GM18873 (cell line): ENCODE measurements at regions not wholly inside any gene's neighbourhood (a gene's known extent, or its start where the extent isn't known, plus 50 kb on each side); places are given as distances from the start of the nearest gene placed in this dataset.

Experiments used
- ATAC-seq: cut with Tn5 transposase; IDR thresholded peaks from one replicate; pipeline ENCODE4 v1.9.1; 2021; ENCODE audit warnings: mild to moderate bottlenecking, moderate library complexity, moderate number of reproducible peaks; ENCODE audit not compliant: unreplicated experiment, low FRiP score

DNA sequence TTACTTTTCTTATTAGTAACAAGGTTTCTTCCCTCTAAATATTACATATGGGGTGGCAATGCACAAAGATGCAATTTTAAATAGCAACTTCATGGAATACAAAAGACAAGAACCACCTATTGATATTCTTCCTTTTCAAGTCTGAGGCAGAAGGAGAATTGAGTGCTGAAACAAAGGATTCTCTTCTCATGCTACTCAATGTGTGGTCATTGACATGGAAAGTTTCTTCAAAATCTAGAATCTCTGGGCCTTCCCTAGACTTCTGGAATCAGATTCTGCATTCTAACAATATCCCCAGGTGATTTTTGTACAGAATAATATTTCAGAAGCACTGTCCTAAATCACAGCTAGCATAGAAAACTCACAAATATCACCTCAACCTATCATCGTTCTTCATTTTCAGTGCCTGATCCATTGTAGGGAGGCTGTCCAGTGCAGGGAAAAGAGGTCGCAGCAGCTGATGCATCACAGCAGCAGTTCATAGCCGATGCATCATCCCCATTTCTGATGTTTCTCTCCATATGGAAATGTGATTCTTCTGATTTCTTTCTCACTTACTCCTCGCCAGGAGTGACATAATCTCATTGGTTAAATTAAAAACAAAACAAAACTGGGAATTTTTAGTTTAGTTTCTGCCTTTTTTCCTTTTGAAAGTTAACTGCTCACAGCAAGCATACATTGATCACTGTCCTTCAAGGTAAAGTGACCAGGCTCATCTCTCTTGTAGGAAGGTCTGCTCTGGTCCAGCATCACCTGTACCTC is 139.5 kb upstream of the FAM83B start:
- ATAC-seq = no peak

DNA sequence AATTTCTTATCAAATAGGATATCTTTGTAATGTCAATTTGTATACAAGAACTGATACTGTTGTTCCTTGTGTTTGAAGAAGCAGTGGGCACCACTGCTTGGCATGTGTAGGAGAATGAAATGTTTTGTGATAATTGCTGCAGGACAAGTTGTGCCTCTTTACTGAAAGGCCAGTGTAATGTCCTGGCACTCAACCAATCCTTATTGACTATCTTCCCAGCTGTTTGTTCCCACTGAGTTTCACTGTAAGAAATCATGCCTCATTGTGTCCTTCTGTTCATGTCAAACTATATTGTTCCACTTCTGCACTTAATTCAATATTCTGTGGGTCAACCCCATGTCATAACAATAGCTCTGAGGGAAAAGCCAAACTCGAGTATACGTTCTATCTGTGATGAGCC is 136.1 kb upstream of the FAM83B start:
- no peak for ATAC-seq

DNA sequence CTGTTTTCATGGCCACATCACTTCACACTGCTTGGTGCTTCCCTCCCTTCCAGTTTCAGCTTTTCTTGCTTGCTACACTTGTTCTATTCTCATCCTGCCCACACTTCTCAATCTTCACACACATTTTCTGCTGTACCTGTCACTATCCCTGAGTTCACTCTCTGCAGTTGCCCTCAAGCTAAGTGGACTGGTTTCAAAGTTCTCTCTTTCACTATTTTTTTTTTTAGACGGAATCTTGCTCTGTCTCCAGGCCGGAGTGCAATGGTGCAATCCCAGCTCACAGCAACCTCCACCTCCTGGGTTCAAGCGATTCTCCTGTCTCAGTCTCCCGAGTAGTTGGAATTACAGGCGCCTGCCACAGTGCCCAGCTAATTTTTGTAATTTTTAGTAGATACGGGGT is 130.6 kb upstream of the FAM83B start:
- ATAC-seq = no peak

GRCh38 chr6:54716877-54717276 is 129.7 kb upstream of the FAM83B start:
- no peak for ATAC-seq

DNA sequence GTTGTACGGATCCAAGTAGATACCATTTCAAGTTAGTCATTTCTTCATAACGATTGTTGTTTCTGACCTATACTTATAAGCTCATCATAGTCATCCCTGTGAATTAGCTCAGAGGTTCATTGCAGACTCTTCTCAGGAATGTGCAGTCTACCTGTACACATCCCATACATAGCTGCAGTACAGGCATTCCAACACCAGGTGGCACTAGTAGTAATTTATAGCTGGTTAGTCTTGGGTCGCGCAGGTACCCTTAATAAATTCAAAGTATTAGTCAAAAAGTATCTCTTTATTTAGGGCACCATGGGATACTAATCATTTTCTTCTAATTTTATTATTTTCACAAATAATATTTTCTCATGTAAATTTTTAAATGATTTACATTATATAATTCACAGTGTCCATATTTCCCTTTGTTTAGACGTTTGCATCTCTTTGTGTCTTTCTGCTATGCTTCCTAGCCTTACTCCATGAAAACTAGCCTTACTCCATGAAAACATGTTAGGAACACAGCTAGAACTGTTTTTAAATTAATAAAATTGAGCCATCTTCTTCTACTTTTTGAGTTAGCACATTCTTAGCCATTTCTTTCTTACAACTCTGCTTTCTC is 128.6 kb upstream of the FAM83B start:
- no peak for ATAC-seq

GRCh38 chr6:54718541-54719023 is 128.0 kb upstream of the FAM83B start:
- ATAC-seq = no peak

DNA sequence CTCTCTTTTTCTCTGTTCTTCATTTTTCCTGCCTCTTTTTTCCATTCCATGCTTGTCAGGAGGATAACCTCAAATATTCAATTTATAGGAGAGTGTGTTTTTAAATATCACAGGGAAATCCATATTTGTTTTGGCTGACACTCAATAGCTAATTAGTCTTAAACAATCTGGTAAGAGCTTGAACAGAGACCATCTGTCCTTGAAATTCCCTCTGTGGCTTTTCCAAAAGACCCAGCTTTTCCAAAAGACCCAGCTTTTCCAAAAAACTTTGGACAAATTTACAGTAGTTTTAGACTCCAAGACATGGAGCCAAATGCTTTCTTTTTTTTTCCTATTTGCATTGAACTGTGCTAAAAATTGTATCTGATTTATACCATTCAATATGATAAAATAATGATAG is 127.4 kb upstream of the FAM83B start:
- no peak for ATAC-seq

DNA sequence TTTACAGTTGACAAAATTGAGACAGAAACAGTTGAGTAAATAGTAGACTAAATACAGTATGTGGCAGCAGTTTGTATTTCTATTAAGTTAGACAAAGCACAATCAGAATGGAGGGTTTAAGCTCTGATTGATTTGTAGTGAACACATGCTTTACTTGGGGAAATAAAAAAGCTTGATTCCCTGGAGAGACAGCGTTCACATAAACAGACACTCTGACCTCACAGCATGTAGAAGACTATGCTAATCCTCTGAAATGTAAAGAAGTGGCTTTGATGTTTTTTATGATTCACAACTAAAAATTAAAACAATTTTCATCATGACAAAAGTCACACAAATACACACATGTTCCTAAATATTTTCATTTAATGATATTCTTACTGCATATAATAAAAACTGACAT is 126.9 kb upstream of the FAM83B start:
- ATAC-seq = no peak

- ATAC-seq = no peak
Observed at GRCh38 chr6:54722328-54722727, 124.2 kb upstream of the FAM83B start.

DNA sequence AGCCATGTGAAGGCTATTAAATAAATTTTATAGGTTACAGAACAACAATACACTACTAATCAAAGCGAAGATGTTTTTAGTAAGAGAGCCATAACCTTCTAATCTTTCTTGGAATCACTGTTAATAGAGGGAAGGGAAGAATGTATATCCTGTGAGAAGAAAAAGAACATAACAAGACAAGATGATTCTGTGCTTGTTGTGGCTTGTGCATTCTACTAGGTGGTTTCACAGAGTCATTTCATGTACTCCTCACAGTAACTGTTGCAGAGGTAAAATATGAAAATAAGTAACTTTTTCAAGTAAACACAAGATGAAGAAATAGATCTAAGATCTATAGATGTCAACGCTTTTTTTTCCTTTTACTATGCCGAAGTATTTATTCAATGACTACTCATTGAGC is 116.9 kb upstream of the FAM83B start:
- ATAC-seq = no peak

DNA sequence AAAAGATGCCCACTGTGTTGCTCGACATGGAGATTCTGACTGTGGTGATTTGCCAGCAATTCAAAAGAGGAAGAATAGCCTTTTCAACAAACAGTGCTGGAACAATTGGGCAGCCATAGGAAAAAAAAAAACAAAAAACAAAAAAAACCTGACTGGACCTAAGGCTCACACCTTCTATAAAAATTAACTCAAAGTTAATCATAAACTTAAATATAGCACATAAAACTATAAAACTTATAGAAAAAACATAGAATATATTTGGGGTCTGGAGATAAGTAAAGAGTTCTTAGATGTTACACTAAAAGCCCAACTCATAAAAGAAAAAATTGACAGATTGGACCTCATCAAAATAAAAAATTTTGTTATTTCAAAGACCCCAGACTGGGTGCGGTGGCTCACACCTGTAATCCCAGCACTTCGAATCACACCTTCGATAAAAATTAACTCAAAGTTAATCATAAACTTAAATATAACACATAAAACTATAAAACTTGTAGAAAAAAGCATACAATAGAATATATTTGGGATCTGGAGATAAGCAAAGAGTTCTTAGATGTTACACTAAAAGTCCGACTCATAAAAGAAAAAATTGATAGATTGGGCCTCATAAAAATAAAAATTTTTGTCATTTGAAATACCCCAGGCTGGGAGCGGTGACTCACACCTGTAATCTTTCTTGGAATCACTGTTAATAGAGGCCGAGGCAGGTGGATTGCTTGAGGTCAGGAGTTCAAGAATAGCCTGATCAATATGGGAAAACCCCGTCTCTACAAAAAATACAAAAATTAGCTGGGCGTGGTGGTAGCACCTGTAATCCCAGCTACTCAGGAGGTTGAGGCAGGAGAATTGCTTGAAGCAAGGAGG is 115.6 kb upstream of the FAM83B start:
- ATAC-seq = no peak

GRCh38 chr6:54737247-54737646 is 109.3 kb upstream of the FAM83B start:
- no peak for ATAC-seq

DNA sequence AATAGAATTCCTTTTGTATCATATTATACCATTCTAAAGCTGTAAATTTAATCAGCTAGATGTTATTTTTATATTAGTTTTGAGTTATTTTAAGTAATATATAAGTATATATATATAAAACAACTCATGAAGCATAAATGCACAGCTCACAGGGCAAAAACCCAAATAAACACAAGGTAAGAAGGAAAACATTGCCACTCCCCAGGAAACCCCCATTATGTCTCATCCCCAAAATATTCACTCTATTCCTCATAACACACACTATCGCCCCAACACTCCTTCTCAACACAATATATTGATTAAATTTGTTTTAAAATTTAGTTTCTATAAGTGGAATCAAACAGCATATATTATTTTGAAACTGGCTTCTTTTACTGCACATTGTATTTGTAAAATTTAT is 98.6 kb upstream of the FAM83B start:
- no peak for ATAC-seq

DNA sequence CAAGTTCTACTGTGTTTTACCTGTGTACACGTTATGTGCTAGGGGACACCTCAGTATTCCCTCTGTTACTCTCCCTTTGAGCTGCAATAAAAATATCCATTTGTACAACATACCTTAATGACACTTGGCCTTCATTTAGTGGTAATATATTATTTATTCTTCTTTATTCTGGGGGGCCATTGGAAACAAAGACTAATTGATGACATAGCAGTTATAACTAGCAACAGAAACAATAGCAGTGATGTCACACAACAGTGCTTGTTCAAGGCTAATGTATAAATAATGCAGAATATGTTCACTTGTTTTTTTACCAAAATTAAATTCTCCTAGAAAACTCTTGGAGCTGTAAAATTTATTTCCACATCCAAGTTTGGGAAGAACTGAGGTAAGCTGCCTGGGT is 92.2 kb upstream of the FAM83B start:
- no peak for ATAC-seq

- ATAC-seq = no peak
Observed at GRCh38 chr6:54758340-54758739, 88.2 kb upstream of the FAM83B start.

DNA sequence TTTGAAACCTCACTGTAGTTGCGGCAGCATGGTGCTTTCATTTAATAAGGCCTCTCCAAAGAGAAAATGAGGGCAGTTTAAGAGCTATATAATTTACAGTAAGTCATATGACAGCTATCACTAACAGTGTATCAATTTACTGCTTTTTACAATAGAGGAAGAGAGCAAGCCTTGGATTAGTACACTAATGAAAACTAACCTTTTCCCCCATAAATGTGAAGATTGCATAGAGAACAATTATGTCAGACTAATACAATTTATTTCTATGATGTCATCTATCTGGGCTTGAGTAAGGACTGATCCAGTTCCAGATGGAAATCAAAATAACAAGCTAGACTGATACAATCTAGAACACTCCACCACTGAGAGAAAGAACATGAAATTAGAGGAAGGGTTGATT is 78.1 kb upstream of the FAM83B start:
- no peak for ATAC-seq

DNA sequence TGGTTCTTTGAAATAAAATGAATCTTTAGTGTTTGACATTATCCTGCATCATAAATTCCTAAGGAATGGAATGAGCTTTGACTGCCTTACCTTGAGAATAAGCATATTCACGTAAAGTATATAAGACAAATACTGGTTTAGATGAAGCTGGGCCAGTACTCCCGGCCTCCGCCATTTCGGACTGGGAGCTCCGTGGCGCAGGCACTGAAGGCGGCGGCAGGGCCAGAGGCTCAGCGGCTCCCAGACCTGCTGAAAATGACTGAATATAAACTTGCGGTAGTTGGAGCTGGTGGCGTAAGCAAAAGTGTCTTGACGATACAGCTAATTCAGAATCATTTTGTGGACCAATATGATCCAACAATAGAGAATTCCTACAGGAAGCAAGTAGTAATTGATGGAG is 76.2 kb upstream of the FAM83B start:
- ATAC-seq = no peak

DNA sequence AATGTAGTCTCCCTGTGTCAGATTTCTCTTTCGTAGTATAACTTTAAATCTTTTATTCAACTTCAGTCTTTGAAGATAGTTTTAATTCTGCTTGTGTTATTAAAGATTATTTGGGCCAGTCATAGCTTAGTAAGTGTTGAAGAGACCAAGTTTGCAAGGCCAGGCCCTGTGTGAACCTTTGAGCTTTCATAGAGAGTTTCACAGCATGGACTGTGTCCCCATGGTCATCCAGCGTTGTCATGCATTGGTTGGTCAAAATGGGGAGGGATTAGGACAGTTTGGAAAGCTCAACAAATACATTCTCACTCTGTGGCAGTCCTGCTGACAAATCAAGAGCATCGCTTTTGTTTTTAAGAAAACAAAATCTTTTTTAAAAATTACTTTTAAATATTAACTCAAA is 74.6 kb upstream of the FAM83B start:
- no peak for ATAC-seq

DNA sequence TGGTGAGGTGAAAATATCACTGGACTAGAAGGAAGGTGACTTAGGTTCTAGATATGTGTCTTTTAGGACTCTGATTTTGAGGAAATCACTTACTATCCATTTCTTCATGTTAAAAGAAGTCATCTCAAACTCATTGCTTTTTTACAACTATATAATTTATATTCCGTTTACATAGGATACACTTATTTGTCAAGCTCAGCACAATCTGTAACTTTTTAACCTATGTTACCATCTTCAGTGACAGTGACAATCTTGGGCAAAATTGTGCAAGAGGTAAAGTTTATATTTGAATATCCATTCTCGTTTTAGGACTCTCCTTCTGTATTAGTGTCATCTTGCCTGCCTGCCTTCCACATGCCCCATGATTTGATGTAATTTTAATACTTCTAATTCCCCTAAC is 74.0 kb upstream of the FAM83B start:
- ATAC-seq = no peak

DNA sequence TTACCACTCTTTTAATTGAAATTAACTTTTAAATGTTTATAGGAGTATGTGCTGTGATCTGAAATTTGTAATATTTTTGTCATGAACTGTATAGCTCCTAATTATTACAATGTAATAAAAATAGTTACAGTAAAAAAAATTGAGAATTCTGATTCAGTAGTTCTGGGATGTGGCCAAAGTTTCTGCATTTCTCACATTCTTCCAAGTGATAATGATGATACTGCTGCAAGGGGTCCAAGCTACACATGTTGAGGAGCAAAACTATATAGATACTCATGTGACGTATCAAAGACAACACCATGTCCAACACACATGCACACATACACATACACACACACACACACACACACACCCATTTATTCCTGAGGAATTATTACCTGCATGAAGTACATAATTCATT is 71.0 kb upstream of the FAM83B start:
- ATAC-seq = no peak

- ATAC-seq = no peak
Observed at GRCh38 chr6:54776891-54777290, 69.7 kb upstream of the FAM83B start.
